Stimulated activated CD4-positive, alpha-beta T cell treated with anti-CD3 and anti-CD28 coated beads, Interleukin-2, amount 100 ng/mL, for 24 hours (primary cell): ENCODE measurements at regions not wholly inside any gene's neighbourhood (a gene's known extent, or its start where the extent isn't known, plus 50 kb on each side); places are given as distances from the start of the nearest gene placed in this dataset.
A peak's percentile ranks its signal among the peaks of the same experiment; 100 is the strongest.

ENCODE experiments used
- DNase-seq, 2 donors: peaks; one replicate each; pipeline ENCODE4 v3.0.0-alpha.2; 2020

DNA sequence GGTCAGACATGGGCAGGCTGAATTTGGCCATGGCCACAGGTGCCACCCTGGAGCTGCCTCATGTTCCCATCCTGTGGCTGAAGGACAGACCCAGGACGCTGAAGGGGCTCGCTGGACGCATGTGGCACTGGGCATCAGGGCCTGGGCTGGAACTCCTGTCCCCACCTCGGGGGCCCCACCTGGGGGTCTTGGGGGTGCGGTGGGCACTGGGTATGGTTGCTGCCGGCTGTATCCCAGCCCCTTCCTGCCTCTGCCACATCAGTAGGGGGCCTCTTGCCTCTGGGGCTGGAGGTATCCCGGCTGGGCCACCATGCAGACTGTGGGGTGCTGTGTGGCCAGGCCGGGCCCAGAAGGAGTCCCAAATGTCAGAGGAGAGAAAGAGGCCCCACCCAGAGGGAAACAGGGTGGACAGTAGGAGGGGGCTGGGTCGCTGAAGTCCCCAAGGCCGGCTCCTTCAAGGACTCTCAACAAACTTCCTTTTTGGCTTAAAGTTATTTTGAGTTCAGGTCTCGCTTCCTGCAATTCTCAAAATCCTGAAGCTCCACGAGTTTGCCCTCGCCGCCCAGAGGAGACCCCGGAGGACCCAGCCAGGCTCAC is 78.7 kb downstream of the SIK1 start:
- no peak for DNase-seq

DNA sequence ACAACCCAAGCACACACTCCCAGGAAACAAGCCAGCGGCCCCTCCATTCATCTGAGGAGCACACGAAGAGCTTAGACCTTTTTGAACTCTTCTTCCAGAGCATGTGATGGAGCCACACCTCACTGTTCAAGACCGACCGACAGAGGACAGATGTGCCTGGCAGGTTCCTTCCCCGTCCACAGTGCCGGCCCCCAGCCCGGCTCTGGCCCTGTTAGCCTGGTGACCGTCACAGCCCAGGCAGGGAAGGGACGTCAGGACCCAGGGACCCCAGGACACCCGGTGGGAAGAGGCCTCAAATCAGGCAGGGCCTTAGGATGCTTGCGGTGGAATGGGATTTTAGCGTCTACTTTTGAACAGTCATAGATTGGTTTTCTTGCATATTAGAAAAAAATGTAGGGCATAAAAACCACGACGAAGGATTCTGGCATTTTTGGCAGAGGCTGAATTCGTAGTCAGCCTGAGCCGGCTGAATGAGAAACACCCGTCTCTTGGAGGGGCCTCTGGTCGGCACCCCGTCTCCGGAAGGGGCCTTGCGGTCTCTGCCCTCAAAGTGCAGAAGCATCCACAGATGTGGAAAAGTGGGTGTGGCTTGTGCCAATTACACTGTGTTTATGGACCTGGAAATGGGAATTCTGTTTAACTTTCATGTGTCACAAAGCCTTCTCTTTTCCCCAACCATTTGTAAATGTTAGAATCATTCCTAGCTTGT is 79.3 kb downstream of the SIK1 start:
- DNase-seq, result no peak

DNA sequence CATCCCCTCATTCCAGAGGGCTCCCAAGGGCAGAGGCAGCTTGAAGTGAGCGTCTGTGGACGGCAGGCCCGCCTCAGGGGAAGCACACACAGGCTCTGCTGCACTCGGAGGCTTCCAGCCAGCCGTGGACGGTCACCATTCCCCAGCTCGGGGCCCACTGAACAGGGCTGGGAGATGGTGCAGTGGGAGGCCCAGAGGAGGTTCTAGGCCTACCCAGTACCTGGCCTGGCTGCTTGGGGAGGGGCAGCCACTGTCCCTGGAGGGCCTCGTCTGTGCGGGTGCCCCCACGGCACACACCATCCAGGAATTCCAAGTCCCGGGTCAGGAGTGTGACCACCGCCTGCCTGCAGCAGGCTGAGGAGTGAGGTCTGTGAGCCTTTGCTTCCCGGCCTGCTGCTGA is 80.4 kb downstream of the SIK1 start:
- no peak for DNase-seq

DNA sequence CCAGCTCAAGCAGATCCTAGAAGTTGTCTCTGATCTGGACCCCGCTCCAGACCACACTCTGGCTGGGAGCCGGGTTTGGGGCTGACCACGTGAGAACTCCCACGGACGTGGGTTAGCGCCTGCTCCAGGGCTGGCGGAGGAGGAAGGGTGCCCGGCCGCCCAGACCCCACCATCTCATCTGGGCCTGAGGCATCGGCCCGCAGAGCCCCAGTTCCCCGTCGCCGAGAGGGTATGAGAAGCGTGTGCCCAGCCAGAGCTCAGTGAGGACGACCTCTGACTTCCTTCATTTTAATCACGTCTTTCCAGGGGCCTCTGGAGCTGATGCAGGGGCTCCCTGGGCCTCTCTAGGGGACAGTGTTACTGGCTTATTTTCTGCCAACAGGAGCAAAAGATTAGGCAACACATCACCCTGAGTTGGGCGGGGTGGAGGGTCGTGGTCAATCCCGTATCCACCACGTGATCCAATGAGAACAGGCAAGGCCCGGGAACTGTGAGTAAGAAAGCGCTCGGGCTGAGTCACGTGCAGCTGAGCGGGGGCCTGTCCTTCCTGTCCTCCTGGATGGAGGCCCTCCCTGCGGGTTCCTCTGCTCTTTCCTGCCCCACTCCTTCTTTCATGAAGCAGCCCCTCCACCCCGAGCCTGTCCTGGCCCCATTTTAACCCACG is 81.1 kb downstream of the SIK1 start:
- DNase-seq, result peak in 1 of 2 donors; percentile 37

DNA sequence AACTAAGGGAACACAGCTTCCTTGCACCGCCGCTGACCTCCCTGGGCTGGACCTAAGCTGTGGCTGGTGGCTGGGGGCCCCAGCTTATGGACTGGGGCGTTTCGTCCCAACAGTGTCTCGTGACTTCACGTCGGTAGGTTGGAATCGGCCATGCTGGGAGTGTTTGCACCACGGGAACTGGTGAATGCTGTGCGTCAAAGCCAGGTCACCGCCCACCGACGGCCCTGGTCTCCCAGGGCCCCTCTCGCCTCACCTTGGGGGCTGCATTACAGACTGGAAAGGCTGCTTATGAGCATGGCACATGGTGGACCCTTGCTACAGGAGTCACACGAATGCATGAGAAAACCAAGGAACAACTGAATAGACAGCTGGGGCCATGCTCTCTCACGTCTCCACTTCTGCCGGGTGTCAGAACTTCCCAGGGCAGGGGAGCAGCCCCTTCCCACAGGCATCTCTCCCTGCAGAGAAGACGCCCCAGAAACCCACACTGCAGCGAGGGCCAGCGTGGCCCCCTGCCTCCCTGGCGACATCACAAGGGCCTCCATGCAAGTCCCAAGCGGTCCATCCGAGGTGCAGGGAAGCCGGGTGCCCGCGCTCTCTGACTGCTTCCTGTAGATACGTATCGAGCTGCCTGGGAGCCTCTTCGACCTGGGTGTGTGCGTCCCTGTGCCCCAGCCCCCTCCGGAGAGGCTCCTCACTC is 81.7 kb downstream of the SIK1 start:
- no peak for DNase-seq

DNA sequence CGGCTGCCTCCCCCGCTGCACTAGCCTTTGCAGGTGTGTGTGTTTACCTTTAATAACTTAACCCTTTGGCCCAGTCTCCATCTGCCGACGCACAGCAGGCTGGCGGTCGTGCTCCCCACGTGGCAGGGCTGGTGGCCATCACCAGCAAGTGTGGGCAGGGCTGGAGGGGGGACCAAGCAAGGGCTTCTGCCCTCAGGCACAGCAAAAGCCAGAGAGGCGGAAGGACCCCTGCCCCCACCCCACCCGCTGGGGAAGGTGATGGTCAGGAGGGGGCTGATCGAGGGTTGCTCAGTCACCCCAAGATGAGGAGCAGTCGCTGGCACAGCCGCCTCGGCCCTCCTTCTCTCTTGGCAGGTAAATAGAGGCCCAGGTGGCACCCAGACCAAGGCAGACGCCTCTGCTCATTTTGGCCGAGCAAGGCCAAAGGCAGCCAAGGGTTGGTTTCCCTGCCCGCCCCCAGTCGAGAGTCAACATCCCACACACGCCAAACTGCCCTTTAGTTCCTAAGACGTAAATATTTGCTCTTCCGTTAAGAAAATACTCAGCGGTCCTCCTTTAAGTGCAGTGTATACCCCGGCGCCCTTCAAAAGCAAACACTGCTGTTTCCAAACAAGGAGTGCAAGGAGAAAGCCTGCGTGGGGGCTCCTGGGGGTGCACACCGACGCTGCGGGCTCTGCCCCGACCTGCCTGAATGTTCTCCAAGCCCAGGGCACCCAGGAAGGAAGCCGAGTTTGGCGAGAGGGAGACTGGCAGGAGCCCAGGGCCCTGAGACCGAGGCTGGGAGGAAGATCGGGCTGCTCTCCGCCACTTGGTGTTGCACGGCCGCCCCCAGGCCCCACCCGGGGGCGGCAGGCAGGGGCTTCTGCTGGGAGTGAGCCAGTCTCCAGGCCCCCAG is 82.7 kb downstream of the SIK1 start:
- no peak for DNase-seq

DNA sequence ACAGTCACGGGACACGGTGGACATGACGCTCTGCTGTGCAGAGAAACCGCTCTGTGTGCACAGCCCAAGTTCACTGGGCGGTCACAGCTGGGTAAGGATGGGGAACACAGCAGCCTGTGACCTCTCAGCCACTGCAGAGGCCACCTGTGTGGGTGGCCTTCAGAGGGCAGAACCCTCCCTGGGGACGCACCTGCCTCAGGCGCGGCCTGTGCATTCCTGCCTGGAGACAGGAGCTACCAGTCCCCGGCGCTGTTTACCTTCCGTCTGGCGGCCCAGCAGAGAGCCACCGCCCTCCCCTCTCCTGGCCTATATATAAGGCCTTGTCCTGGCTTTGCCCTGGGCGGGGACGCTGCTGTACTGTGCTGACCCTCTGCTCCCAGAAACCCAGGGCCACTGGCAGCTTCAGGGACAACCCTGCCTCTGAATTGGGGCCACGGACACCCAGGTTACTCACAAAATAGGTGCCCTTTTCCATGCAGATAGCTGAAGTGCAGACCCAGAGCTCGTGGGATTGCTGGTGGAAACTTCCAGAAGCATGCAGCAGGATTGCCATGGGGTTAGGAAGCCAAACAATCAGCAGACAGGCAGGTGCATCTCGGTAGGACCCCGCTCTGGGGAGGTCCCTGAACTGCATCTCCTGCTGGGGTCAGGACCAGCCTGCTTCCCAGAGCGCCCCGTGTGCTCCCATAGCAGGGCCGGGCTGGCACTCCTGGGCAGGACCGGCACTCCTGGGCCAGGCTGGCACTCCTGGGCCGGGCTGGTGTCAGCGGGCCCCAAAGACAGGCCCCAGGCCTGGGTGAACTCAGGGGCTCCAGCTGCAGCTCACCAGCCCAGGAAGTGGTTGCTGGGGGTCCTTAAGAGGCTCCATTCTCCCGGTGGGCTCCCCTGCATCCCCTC is 83.6 kb downstream of the SIK1 start:
- no peak for DNase-seq

DNA sequence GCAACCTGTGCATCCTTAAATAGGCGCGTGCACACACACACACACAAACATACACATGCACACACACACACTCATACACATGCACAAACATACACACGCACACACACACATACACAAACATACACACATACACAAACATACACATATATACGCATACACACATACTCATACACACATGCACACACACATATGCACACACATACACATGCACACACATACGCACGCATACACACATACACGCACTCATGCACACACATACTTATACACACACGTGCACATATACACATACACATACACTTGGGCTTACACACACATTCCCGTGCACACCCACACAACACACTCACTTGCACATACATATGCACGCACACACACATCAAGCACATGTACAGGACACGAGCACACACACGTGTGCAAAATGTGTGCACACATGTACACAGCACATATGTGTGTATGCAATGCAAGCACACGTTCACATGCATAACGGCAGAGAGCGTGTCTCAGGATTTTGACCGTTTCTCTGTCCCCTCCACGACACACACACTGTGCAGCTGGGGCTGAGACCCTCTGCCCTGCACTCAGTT is 84.5 kb downstream of the SIK1 start:
- no peak for DNase-seq

DNA sequence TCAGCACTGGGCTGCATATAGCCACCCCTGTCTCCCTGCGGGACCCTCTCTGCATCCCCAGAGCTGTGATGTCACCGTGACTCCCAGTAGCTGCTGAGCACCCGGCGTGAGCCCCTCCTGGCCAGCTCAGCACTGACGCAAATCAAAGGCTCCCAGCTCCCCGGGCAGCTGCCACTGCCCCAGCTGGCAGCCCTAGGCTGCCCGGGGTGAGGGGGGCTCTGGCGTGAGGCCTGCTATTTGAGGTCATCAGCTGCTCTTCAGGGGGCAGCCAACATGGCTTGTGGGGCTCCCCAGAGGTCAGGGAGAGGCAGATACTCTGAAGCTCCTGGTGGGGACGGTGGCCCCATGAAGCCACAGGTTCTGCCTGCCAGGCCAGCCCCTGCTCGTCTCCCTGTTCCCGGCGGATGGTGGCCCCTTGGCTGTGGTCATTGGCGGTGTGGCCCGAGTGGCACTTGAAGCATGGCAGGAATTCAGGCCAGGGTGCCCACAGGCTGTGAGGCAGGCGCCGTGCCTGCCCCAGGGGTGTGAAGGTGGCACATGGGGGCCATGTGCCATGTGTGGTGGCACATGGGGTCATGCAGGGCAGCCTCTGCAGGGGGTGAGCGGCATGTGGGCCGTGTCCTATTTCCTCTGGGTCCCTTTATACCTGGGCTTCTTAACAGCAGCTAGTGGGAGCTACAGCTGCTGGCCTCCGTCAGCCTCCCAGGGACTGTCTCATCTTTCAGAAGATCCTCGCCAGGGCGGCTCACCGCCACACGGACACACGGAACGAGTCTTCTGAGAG is 85.4 kb downstream of the SIK1 start:
- no peak for DNase-seq

DNA sequence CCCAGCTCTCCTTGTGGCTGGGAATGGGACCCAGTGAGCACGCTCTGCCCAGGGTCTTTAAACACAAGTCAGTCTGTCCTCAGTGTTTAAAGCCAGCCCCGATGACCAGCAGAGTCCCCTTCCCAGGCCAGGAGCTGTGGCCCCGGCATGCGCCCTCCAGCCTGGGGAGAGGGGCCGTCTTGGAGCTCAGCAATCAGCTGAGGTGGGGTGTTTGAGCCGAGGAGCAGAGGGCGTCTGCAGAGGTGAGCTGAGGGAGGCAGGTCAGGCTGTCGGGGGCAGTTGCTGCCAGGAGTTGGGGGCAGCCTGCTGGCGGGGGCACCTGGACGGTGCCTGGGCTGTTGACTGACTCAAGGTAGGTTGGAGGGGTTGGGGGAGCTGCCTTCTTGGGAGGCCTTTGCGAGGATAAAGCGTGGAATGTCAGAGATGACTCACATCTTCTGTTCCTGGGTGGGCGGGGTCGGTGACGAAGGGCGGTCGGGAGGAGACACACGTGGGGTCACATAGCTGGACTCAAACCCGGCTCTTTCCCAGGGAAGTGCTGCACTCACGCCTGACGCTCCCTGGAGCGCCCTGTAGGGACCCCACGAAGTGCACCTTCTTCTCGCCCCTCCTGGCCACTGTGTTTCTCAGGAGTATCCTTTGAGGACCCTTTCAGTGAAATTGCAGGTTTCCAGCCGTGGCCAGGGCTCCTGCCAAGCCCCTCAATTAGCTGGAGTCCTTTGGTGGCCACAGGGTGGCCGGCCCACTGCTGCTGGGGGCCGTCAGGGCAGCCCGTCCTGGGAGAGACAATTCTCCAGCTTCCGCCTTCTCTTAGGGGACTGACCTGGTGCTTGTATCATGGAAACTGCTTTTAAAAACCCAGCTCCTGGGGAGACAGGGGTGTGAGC is 86.2 kb downstream of the SIK1 start:
- no peak for DNase-seq

DNA sequence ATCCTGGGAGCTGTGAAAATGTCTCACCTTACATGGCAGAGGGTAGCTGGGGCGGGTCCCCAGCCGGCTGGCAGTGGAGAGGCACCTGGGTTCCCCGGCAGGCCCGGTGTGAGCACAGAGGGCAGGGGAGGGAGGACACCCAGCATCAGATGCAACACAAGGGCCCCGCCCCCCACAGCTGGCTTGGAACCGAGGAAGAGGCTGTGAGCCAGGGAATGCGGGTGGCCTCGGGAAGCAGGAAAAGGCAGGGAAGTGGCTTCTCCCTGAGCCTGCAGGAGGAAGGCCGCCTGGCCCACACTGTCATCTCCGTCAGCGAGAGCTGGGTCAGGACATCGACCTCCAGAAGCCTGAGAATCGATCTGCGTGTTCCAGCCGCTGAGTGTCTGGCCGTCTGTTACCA is 87.3 kb downstream of the SIK1 start:
- no peak for DNase-seq

DNA sequence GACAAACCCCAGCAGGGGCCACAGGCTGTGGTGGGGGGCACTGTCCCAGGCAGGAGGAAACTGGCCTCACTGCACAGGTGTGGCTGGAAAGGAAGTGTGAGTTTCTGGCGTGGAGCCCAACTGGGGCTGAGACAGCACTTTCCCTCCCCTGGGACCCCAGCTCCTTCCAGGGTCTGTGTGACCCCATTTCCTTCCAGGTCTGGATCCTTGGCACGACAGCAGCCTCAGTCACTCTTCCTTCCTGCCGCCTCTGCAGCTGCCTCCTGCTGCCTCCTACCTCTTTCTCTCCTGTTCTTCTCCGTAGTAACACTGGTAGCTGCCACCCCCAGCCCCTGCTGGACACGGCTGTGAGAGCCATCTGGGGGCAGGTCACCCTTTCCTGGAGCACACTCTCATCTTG is 88.0 kb downstream of the SIK1 start:
- DNase-seq, result no peak

DNA sequence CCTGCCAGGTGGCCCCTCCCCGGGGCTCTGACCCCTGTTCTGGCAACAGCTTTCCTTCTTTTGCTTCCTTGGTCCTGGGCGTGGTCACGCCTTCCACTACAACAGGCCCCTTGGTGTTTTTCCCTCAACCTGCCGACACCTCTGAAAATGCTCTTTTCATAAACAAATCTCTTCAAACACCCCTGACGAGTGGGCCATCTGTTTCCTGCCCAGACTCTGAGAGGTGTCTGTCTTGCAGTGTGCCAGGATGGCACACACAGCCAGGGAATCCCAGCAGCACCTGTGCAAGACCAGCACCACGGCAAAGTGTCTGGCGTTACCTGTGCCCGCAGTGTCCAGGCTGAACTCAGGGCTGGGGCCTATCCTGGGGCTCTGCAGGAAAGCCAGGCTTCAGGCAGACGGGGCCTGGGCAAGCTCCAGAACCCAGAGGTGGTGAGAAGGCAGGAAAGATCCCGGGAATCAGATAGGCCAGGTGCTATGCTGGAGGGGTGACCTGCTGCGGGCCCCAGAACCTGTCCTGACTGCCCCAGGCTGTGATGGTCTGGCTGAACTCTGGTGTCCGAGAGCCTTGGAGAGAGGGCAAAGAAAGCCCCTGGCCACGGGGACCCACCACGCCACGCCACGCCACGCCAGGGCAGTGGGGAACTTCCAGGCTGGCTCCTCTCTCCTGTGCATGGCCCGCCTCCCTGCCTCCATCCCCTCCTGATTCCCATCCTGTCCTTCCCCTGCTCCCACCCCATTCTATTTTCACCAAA is 88.9 kb downstream of the SIK1 start:
- no peak for DNase-seq

DNA sequence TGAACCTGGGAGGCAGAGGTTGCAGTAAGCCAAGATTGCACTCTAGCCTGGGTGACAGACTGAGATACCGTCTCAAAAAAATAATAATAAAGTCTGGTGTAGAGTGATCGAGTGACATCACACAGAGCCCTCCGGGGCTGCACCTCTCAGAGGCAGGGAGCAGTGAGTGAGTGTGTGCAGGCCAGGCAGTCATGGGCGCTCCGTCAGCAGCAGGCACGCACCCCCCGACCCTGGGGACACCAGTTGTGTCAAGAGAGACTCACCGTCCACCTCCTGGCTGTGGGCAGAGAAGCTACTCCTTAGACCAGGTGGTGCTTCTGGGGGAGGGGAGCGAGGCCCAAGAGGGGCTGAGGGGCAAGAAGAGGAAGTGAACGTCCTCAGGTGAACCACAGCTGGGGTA is 91.8 kb downstream of the SIK1 start:
- no peak for DNase-seq

DNA sequence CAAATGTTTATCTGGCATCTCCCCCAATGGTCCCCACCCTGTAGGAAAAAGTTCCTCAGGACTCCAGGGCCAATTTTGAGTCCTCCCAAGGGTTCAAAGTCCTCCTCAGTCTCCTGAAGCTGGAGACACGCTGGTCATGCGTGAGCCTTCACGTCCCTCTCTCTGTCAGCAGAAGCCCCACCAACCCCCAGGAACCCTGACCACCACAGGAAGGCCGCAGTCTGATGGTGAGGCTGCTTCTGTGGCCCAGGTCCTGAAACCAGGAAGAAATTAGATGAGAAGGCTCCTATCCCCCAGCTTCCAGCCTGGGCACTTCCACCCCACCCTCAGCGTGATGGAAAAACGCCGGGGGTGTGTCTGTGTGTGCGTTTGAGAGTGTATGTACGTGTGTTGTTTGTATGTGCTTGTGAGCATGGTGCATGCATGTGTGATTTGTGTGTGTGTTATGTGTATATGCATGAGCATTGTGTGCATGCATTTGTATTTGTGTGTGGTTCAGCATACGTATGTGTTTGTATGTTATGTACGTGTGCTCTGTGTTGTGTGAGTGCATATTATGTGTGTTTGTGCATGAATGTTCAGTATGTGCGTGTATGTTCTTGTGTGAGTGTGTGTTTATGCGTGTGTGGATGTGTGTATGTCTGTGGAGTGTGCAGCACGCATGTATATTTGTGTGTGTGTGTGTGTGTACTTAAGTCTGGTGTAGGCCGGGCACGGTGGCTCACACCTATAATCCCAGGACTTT is 92.5 kb downstream of the SIK1 start:
- no peak for DNase-seq

DNA sequence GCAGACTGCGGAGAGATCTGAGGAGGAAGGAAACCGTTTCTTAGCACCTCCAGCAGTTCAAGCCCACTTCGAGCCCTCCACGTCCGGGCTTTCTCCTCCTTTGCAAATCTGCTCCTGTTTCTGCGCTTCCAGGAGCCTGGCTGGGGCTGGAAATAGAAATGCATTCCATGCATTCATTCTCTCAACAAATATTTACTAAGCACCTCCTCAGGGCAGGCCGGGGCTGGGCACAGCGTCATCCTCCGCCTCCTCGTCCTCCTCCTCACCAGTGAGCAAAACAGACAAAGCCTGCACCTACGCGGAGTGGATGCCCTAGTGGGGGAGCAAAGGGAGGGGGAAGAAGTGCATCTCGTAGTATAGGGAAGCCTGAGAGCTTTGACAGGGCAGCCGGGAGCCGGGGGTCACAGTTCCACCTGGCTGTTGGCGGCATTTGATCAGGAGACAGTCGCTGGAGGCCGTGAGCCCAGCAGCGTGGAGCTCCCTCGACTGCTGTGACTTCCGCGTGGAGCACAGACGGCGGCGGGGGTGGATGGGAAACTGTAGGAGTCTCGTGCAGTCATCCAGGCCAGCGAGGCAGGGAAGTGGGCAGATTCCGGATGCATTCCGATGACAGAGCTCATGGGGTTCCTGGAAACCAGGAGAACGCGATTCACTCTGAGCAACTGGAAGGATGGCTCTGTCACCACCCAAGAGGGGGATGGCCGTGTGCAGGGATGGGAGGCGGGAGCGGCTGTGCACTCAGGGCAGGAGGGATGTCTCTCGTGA is 93.5 kb downstream of the SIK1 start:
- no peak for DNase-seq

DNA sequence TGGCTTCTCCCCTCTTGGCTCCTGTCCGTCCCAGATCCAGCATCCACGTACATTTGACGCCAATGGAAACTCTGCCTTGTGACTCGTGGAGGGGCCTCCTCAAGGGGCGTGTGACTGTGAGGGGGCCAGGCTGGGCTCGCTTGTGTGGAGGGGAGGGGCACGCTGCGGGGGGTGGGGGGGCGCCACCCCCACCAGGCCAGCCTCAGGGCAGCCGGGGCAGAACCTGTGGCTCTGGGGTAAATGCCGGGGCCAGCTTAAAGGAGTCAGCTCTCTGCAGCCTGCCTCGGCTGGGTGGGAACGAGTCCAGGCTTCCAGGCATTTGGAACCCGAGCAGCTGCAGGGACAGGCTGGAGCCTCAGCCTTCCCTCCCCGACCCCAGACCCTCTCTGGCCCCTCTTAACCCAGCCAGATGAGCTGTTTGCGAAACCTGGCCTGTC is 94.1 kb downstream of the SIK1 start:
- no peak for DNase-seq
